Eye (tissue), 1 donor: ENCODE measurements at regions not wholly inside any gene's neighbourhood (a gene's known extent, or its start where the extent isn't known, plus 50 kb on each side); places are given as distances from the start of the nearest gene placed in this dataset.
A peak's percentile ranks its signal among the peaks of the same experiment; 100 is the strongest.

Experiments used
- DNase-seq: peaks from one replicate; pipeline ENCODE4 v3.0.0-alpha.2; 2015

- DNase-seq = no peak
These were observed 58.9 kb upstream of the CLMP start for GRCh38 chr11:123253911-123254310.

- DNase-seq = no peak
These were observed 58.2 kb upstream of the CLMP start for GRCh38 chr11:123253223-123253622.

- no peak for DNase-seq
These were observed 56.8 kb upstream of the CLMP start for GRCh38 chr11:123251657-123252344.

- DNase-seq = no peak
These were observed 56.0 kb upstream of the CLMP start for GRCh38 chr11:123250892-123251656.

- DNase-seq = no peak
These were observed 54.3 kb upstream of the CLMP start for GRCh38 chr11:123249354-123249753.

- DNase-seq = no peak
These were observed 52.8 kb upstream of the CLMP start for GRCh38 chr11:123247813-123248379.

- no peak for DNase-seq
These were observed 52.4 kb upstream of the CLMP start for GRCh38 chr11:123247496-123247799.

GRCh38 chr11:123246749-123247495 is 51.9 kb upstream of the CLMP start:
- DNase-seq = peak; percentile 94

- no peak for DNase-seq
These were observed 50.5 kb upstream of the CLMP start for GRCh38 chr11:123245567-123245966.
